ENCODE measurements at regions not wholly inside any gene's neighbourhood (a gene's known extent, or its start where the extent isn't known, plus 50 kb on each side); places are given as distances from the start of the nearest gene placed in this dataset.

DNA sequence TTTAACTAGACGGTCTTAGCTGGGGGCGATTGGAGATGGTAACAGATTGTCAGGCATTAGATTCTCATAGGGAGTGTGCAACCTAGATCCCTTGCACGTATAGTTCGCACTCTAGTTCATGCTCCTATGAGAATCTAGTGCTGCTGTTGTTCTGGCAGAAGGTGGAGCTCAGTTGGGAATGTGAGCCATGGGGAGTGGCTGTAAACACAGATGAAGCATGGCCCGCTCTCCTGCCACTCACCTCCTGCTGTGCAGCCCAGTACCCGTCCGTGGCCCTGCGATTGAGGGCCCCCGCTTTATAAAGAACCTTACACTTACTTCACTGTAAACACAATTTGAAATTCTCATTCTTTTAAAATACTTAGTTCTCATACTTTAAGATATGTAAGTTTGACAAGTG, 339.4 kb downstream of the CDH26 start:
- intact Hi-C loops (cut with DNase I) = no loop called here
- no peaks in the 10 kb centered on the region for H3K9me3 ChIP-seq
- no peaks in the 10 kb centered on the region for H3K4me1 ChIP-seq (ENCODE audit: insufficient read depth)

DNA sequence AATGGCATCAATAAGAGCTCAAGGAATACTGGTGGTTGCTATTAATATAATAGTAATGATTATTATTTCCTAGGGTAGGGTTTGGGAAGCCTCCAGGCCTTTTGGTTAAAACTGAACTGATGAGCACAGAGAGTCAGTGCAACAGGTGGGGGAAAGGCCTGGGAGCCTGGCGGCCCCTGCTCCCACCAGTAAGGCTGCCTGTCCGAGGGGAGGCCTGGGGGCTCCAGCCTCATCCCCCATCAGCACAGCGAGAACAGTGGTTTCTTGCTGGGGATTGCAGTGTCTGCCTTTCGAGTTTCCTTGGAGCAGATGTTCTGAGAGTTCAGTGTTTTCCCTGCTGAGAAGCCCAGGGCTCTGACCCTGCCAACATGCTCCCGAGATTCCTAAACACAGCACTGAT, 340.4 kb downstream of the CDH26 start:
- H3K9me3 ChIP-seq = no peaks in the 10 kb centered on the region
- WGBS, 3 donors = 44 to 52% (median 46%) methylated on average over 5 of the region's 5 CpGs
- no peaks in the 10 kb centered on the region for H3K27me3 ChIP-seq
- intact Hi-C loops (cut with DNase I) = no loop called here
- TF ChIP-seq POLR2A (IDR thresholded peaks at IDR 0.05) (no peak), EP300 (IDR thresholded peaks at IDR 0.05) (no peak)
- TF ChIP-seq, protein P1, sequence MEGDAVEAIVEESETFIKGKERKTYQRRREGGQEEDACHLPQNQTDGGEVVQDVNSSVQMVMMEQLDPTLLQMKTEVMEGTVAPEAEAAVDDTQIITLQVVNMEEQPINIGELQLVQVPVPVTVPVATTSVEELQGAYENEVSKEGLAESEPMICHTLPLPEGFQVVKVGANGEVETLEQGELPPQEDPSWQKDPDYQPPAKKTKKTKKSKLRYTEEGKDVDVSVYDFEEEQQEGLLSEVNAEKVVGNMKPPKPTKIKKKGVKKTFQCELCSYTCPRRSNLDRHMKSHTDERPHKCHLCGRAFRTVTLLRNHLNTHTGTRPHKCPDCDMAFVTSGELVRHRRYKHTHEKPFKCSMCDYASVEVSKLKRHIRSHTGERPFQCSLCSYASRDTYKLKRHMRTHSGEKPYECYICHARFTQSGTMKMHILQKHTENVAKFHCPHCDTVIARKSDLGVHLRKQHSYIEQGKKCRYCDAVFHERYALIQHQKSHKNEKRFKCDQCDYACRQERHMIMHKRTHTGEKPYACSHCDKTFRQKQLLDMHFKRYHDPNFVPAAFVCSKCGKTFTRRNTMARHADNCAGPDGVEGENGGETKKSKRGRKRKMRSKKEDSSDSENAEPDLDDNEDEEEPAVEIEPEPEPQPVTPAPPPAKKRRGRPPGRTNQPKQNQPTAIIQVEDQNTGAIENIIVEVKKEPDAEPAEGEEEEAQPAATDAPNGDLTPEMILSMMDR (IDR thresholded peaks at IDR 0.05) = no peak
- no peak overlapping the region for H3K4me3 ChIP-seq
- H3K36me3 ChIP-seq = no peaks in the 10 kb centered on the region
- no peak for DNase-seq
- no peak overlapping the region for H3K27ac ChIP-seq
- H3K4me1 ChIP-seq (ENCODE audit: insufficient read depth) = no peaks in the 10 kb centered on the region

More for the DNA sequence above, 339.4 kb downstream of the CDH26 start:
- DNase-seq = no peak
- TF ChIP-seq, protein P1 (IDR thresholded peaks at IDR 0.05) = no peak
- TF ChIP-seq POLR2A (IDR thresholded peaks at IDR 0.05) = no peak
- TF ChIP-seq EP300 (IDR thresholded peaks at IDR 0.05) = no peak
- Histone ChIP-seq H3K36me3 (no peaks in the 10 kb centered on the region), H3K4me3 (no peak overlapping the region), H3K27ac (no peak overlapping the region), H3K27me3 (no peaks in the 10 kb centered on the region)
- 68 to 77% (median 72%) methylated on average over 9 of the region's 9 CpGs for WGBS, 3 donors

DNA sequence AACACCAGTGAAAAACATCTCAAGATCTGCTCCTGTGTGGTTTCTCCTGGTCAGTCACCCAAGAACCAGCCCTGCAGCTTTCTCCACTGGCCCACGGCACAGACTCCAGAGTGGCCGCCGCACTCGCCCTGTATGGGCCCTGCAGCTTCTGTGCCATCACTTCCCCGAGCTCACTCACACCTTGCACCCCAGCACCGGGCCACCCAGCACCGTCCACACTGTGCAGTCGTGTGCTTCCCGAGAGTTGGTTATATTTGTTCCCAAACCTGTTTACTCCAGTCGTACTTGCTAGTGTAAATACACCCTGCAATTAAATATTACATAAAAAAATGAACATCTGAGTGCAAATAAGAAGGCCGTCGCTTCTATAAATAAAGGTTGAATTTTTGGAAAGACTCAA, 341.7 kb downstream of the CDH26 start:
- H3K4me3 ChIP-seq = no peak overlapping the region
- intact Hi-C loops (cut with DNase I) = no loop called here
- no peaks in the 10 kb centered on the region for H3K36me3 ChIP-seq
- no peaks in the 10 kb centered on the region for H3K27me3 ChIP-seq
- WGBS, 3 donors = 88 to 89% (median 88%) methylated on average over 12 of the region's 12 CpGs
- TF ChIP-seq POLR2A (IDR thresholded peaks at IDR 0.05) = no peak
- TF ChIP-seq, protein P1 (IDR thresholded peaks at IDR 0.05) = no peak
- TF ChIP-seq EP300 (IDR thresholded peaks at IDR 0.05) = no peak
- no peaks in the 10 kb centered on the region for H3K9me3 ChIP-seq
- DNase-seq = no peak
- H3K27ac ChIP-seq = no peak overlapping the region
- H3K4me1 ChIP-seq (ENCODE audit: insufficient read depth) = no peaks in the 10 kb centered on the region

DNA sequence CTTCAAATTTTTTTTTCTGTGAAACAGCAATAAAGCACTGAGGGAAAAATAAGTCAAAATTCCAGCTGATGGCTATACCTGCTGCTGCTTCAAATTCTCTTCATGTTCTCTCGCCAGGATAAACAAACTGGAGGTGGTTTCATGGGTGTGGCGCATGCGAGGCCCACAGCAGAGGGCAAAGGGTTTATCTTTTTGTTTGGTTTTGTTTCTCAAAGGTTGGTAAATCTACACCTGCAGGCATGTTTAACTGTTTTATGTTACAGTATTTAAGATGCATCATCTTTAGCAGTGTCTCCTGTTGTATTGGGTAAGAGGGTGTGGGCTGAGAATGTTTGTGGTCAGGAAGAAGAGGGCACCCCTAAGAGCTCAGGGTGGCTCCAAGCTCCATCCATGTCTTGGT, 342.2 kb downstream of the CDH26 start:
- Histone ChIP-seq H3K27ac (no peak overlapping the region), H3K9me3 (no peaks in the 10 kb centered on the region), H3K36me3 (no peaks in the 10 kb centered on the region), H3K4me3 (no peak overlapping the region), H3K4me1 (ENCODE audit: insufficient read depth) (no peaks in the 10 kb centered on the region), H3K27me3 (no peaks in the 10 kb centered on the region)
- intact Hi-C loops (cut with DNase I) = no loop called here
- no peak for DNase-seq
- WGBS, 3 donors = 71 to 82% (median 78%) methylated on average over 3 of the region's 3 CpGs
- TF ChIP-seq, protein P1 (IDR thresholded peaks at IDR 0.05) = no peak
- TF ChIP-seq EP300 (IDR thresholded peaks at IDR 0.05) (no peak), POLR2A (IDR thresholded peaks at IDR 0.05) (no peak)

DNA sequence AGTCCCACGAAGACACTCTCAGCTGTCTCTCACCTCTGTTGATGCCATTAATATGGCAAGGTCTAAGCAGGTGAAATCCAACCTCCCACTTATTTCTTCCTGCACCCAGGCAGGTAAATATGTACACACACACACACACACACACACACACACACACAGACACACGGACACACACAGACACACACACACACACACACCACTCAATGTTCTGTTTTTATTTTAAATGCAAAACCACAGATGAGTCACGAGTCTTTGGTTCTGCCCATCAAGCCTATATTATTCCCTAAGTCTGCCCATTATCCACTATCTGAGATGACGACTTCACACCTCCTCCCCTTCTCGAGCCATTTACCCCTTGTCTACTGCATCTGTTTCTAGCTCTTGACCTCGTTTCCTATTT, 344.7 kb downstream of the CDH26 start:
- 61 to 71% (median 64%) methylated on average over 6 of the region's 6 CpGs for WGBS, 3 donors
- Histone ChIP-seq H3K27me3 (no peaks in the 10 kb centered on the region), H3K4me3 (no peak overlapping the region), H3K4me1 (ENCODE audit: insufficient read depth) (no peaks in the 10 kb centered on the region), H3K9me3 (no peaks in the 10 kb centered on the region), H3K27ac (no peak overlapping the region), H3K36me3 (no peaks in the 10 kb centered on the region)
- TF ChIP-seq, protein P1 (IDR thresholded peaks at IDR 0.05) = no peak
- DNase-seq = no peak
- intact Hi-C loops (cut with DNase I) = no loop called here
